HG03103 (cell line): ENCODE measurements at regions not wholly inside any gene's neighbourhood (a gene's known extent, or its start where the extent isn't known, plus 50 kb on each side); places are given as distances from the start of the nearest gene placed in this dataset.

Experiments used
- ATAC-seq: cut with Tn5 transposase; IDR thresholded peaks from one replicate; pipeline ENCODE4 v1.9.1; 2021; ENCODE audit warnings: low read depth; ENCODE audit not compliant: unreplicated experiment

GRCh38 chrX:10076765-10077164 is 80.0 kb upstream of the CLCN4 start:
- ATAC-seq = no peak

- no peak for ATAC-seq
Observed at GRCh38 chrX:10077425-10078188, 79.2 kb upstream of the CLCN4 start.

- ATAC-seq = no peak
Observed at GRCh38 chrX:10078266-10078665, 78.5 kb upstream of the CLCN4 start.

GRCh38 chrX:10079231-10079630 is 77.5 kb upstream of the CLCN4 start:
- ATAC-seq = no peak

GRCh38 chrX:10083809-10084208 is 73.0 kb upstream of the CLCN4 start:
- no peak for ATAC-seq

GRCh38 chrX:10085223-10085622 is 71.6 kb upstream of the CLCN4 start:
- no peak for ATAC-seq

- ATAC-seq = no peak
Observed at GRCh38 chrX:10086676-10087075, 70.1 kb upstream of the CLCN4 start.

GRCh38 chrX:10087391-10087790 is 69.4 kb upstream of the CLCN4 start:
- no peak for ATAC-seq

GRCh38 chrX:10089378-10089795 is 67.4 kb upstream of the CLCN4 start:
- ATAC-seq = no peak

- ATAC-seq = no peak
Observed at GRCh38 chrX:10090319-10090718, 66.5 kb upstream of the CLCN4 start.

GRCh38 chrX:10095246-10095645 is 61.5 kb upstream of the CLCN4 start:
- ATAC-seq = no peak

GRCh38 chrX:10095698-10096432 is 60.9 kb upstream of the CLCN4 start:
- no peak for ATAC-seq

GRCh38 chrX:10098270-10098713 is 58.5 kb upstream of the CLCN4 start:
- peak; percentile 91 for ATAC-seq

- no peak for ATAC-seq
Observed at GRCh38 chrX:10099411-10099810, 57.4 kb upstream of the CLCN4 start.

GRCh38 chrX:10101269-10101668 is 55.5 kb upstream of the CLCN4 start:
- ATAC-seq = no peak

- no peak for ATAC-seq
Observed at GRCh38 chrX:10102046-10102704, 54.6 kb upstream of the CLCN4 start.

GRCh38 chrX:10103023-10103422 is 53.8 kb upstream of the CLCN4 start:
- no peak for ATAC-seq

GRCh38 chrX:10104958-10105658 is 51.7 kb upstream of the CLCN4 start:
- ATAC-seq = no peak

- peak; percentile 92 for ATAC-seq
Observed at GRCh38 chrX:10106806-10107205, 50.0 kb upstream of the CLCN4 start.
